ENCODE measurements at regions not wholly inside any gene's neighbourhood (a gene's known extent, or its start where the extent isn't known, plus 50 kb on each side); places are given as distances from the start of the nearest gene placed in this dataset.

GRCh38 chr7:113207931-113208330, 89.6 kb upstream of the SMIM30 start:
- Histone ChIP-seq H3K36me3 (replicated peaks in 1 of 2) (no peaks in the 10 kb centered on the region), H3K27ac (no peak overlapping the region), H3K4me1 (replicated peaks in 1 of 2) (no peaks in the 10 kb centered on the region), H3K9me3 (replicated peaks in 1 of 3) (no peaks in the 10 kb centered on the region), H3K27me3 (no peaks in the 10 kb centered on the region), H3K4me3 (no peak overlapping the region)
- intact Hi-C loops (cut with DNase I): no loop called here
- no peak for TF ChIP-seq POLR2A (IDR thresholded peaks at IDR 0.05)
- TF ChIP-seq CTCF (IDR thresholded peaks at IDR 0.05): no peak
- DNase-seq: peak in 2 of 7 donors; percentile 12 to 14
- WGBS, 4 donors: 38 to 51% (median 42%) methylated on average over 2 of the region's 2 CpGs

GRCh38 chr7:113207441-113207840, 89.1 kb upstream of the SMIM30 start:
- Histone ChIP-seq H3K9me3 (replicated peaks in 1 of 3) (no peaks in the 10 kb centered on the region), H3K4me3 (no peak overlapping the region), H3K4me1 (replicated peaks in 1 of 2) (no peaks in the 10 kb centered on the region), H3K27ac (no peak overlapping the region), H3K27me3 (no peaks in the 10 kb centered on the region), H3K36me3 (replicated peaks in 1 of 2) (no peaks in the 10 kb centered on the region)
- DNase-seq: no peak
- WGBS, 4 donors: 61 to 85% (median 73%) methylated on average over 3 of the region's 3 CpGs
- intact Hi-C loops (cut with DNase I): no loop called here
- TF ChIP-seq CTCF (IDR thresholded peaks at IDR 0.05): no peak
- no peak for TF ChIP-seq POLR2A (IDR thresholded peaks at IDR 0.05)

- Histone ChIP-seq H3K4me1 (replicated peaks in 1 of 2) (no peaks in the 10 kb centered on the region), H3K4me3 (no peak overlapping the region), H3K27ac (no peak overlapping the region), H3K36me3 (replicated peaks in 1 of 2) (no peaks in the 10 kb centered on the region), H3K27me3 (no peaks in the 10 kb centered on the region), H3K9me3 (replicated peaks in 1 of 3) (no peaks in the 10 kb centered on the region)
- intact Hi-C loops (cut with DNase I): no loop called here
- DNase-seq: no peak
- TF ChIP-seq POLR2A (IDR thresholded peaks at IDR 0.05) (no peak), CTCF (IDR thresholded peaks at IDR 0.05) (no peak)
Observed at GRCh38 chr7:113204415-113204814, 86.1 kb upstream of the SMIM30 start.

- no peak for TF ChIP-seq CTCF (IDR thresholded peaks at IDR 0.05)
- TF ChIP-seq POLR2A (IDR thresholded peaks at IDR 0.05): no peak
- Histone ChIP-seq H3K36me3 (replicated peaks in 1 of 2) (no peaks in the 10 kb centered on the region), H3K9me3 (replicated peaks in 1 of 3) (no peaks in the 10 kb centered on the region), H3K4me1 (replicated peaks in 1 of 2) (no peaks in the 10 kb centered on the region), H3K27ac (no peak overlapping the region), H3K4me3 (no peak overlapping the region), H3K27me3 (no peaks in the 10 kb centered on the region)
- DNase-seq: no peak
- intact Hi-C loops (cut with DNase I): no loop called here
Observed at GRCh38 chr7:113202284-113202683, 83.9 kb upstream of the SMIM30 start.
